ENCODE measurements at regions not wholly inside any gene's neighbourhood (a gene's known extent, or its start where the extent isn't known, plus 50 kb on each side); places are given as distances from the start of the nearest gene placed in this dataset.

GRCh38 chr12:88342251-88342806, 200.2 kb downstream of the TMTC3 start:
- no peak overlapping the region for H3K27ac ChIP-seq (ENCODE audit: extremely low read length, insufficient read depth, low read length)
- ATAC-seq: no peak
- CTCF ChIA-PET (ENCODE audit: low intra/inter-chr PET ratio, low total read pairs): no interaction called here
- POLR2A ChIA-PET: no interaction called here
- H3K4me3 ChIP-seq (replicated peaks in 1 of 3; ENCODE audit: insufficient read depth in 1 of 3, low read depth in 2 of 3, low read length in 3 of 3): no peak overlapping the region
- FAIRE-seq: no peak
- in situ Hi-C loops (cut with HindIII; ENCODE audit: extremely low pct_ligation_motif_present, low pct_unique_long_range_greater_than_20kb): no loop called here
- DNase-seq (ENCODE audit: low spot score): no peak
- intact Hi-C loops (cut with micrococcal nuclease; ENCODE audit: unreplicated experiment): no loop called here
- no peaks in the 10 kb centered on the region for H3K9me3 ChIP-seq (ENCODE audit: low read length)
- H4K20me1 ChIP-seq (ENCODE audit: insufficient read depth, low read length): no peaks in the 10 kb centered on the region
- H3K9ac ChIP-seq (ENCODE audit: insufficient read depth, low read depth, low read length): no peak overlapping the region
- TF ChIP-seq FOXP1 (IDR thresholded peaks at IDR 0.05) (no peak), FOXP1 (CRISPR knock-in tag; IDR thresholded peaks at IDR 0.05) (no peak), ZBTB42 (CRISPR knock-in tag; IDR thresholded peaks at IDR 0.05) (no peak), SALL1 (CRISPR knock-in tag; IDR thresholded peaks at IDR 0.05) (no peak), ZBTB3 (CRISPR knock-in tag; IDR thresholded peaks at IDR 0.05; ENCODE audit: borderline replicate concordance, low read depth) (no peak), ZNF501 (CRISPR knock-in tag; IDR thresholded peaks at IDR 0.05) (no peak), MIER2 (CRISPR knock-in tag; IDR thresholded peaks at IDR 0.05) (no peak), NFYB (CRISPR knock-in tag; IDR thresholded peaks at IDR 0.05) (no peak), AKAP8 (CRISPR knock-in tag; IDR thresholded peaks at IDR 0.05) (no peak), ZNF331 (CRISPR knock-in tag; IDR thresholded peaks at IDR 0.05) (no peak), KLF12 (CRISPR knock-in tag; IDR thresholded peaks at IDR 0.05; ENCODE audit: borderline replicate concordance) (no peak), TMF1 (CRISPR knock-in tag; IDR thresholded peaks at IDR 0.05; ENCODE audit: low read depth) (no peak), NR2F1 (CRISPR knock-in tag; IDR thresholded peaks at IDR 0.05) (no peak), SETDB1 (CRISPR knock-in tag; IDR thresholded peaks at IDR 0.05; ENCODE audit: borderline replicate concordance) (no peak), ZBTB7A (CRISPR knock-in tag; IDR thresholded peaks at IDR 0.05) (no peak), ZUFSP (CRISPR knock-in tag; IDR thresholded peaks at IDR 0.05; ENCODE audit: borderline replicate concordance) (no peak)
- TF ChIP-seq, protein P1, sequence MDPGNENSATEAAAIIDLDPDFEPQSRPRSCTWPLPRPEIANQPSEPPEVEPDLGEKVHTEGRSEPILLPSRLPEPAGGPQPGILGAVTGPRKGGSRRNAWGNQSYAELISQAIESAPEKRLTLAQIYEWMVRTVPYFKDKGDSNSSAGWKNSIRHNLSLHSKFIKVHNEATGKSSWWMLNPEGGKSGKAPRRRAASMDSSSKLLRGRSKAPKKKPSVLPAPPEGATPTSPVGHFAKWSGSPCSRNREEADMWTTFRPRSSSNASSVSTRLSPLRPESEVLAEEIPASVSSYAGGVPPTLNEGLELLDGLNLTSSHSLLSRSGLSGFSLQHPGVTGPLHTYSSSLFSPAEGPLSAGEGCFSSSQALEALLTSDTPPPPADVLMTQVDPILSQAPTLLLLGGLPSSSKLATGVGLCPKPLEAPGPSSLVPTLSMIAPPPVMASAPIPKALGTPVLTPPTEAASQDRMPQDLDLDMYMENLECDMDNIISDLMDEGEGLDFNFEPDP (CRISPR knock-in tag; conservative IDR thresholded peaks at IDR 0.05): no peak
- TF ChIP-seq, protein P2, sequence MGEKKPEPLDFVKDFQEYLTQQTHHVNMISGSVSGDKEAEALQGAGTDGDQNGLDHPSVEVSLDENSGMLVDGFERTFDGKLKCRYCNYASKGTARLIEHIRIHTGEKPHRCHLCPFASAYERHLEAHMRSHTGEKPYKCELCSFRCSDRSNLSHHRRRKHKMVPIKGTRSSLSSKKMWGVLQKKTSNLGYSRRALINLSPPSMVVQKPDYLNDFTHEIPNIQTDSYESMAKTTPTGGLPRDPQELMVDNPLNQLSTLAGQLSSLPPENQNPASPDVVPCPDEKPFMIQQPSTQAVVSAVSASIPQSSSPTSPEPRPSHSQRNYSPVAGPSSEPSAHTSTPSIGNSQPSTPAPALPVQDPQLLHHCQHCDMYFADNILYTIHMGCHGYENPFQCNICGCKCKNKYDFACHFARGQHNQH (CRISPR knock-in tag; IDR thresholded peaks at IDR 0.05): no peak
- no TSS peak for BruUV-seq (replicated peaks)
- no peaks in the 10 kb centered on the region for H3K4me1 ChIP-seq (ENCODE audit: insufficient read depth, low read length)
- H3K27me3 ChIP-seq (ENCODE audit: control insufficient read depth in 1 of 2, insufficient read depth in 2 of 2, low read length in 2 of 2): no peaks in the 10 kb centered on the region
- H3K4me2 ChIP-seq (ENCODE audit: low read depth, low read length): no peak overlapping the region
- H3K79me2 ChIP-seq (ENCODE audit: insufficient read depth, low read length): no peaks in the 10 kb centered on the region
- H2AFZ ChIP-seq (ENCODE audit: low read length): no peak overlapping the region
- H3K36me3 ChIP-seq (replicated peaks in 1 of 2; ENCODE audit: control insufficient read depth in 1 of 2, insufficient read depth in 2 of 2, low read length in 2 of 2): no peaks in the 10 kb centered on the region
